Activated naive CD8-positive, alpha-beta T cell treated with anti-CD3 and anti-CD28 coated beads, Interleukin-2, amount 10 ng/mL, durations not matched to agents 7 days and 5 days (primary cell): ENCODE measurements at regions not wholly inside any gene's neighbourhood (a gene's known extent, or its start where the extent isn't known, plus 50 kb on each side); places are given as distances from the start of the nearest gene placed in this dataset.

ENCODE experiments used
- ATAC-seq: fragments of 150-1000 bp; cut with Tn5 transposase; one replicate; pipeline ENCODE4 v1.10.0; 2021; ENCODE audit warnings: low read depth, moderate library complexity
- POLR2A ChIA-PET: fragments of 350-600 bp; sonication (Branson Sonifier 250); formaldehyde crosslinking; loops from one replicate; lab custom pipeline; 2021; ENCODE audit warnings: antibody characterized with exemption; lab: Charles Lee
- DNase-seq: peaks from one replicate; pipeline ENCODE4 v3.0.0; 2021
- H3K27ac Mint-ChIP-seq: one replicate; pipeline ENCODE4 v1.8.0; 2022; ENCODE audit warnings: mild to moderate bottlenecking, mixed read lengths
- H3K27me3 Mint-ChIP-seq: one replicate; pipeline ENCODE4 v1.8.0; 2022; ENCODE audit warnings: mild to moderate bottlenecking, moderate library complexity, mixed read lengths
- H3K36me3 Mint-ChIP-seq: one replicate; pipeline ENCODE4 v1.8.0; 2021; ENCODE audit warnings: mild to moderate bottlenecking, mixed read lengths
- H3K4me1 Mint-ChIP-seq: one replicate; pipeline ENCODE4 v1.8.0; 2021; ENCODE audit warnings: mixed read lengths
- H3K4me3 Mint-ChIP-seq: one replicate; pipeline ENCODE4 v1.8.0; 2022; ENCODE audit warnings: mild to moderate bottlenecking, moderate library complexity, mixed read lengths
- H3K9me3 Mint-ChIP-seq: one replicate; pipeline ENCODE4 v1.8.0; 2021; ENCODE audit warnings: mixed read lengths

- no peaks in the 10 kb centered on the region for H3K9me3 Mint-ChIP-seq
- H3K27ac Mint-ChIP-seq = no peak overlapping the region
- no peaks in the 10 kb centered on the region for H3K4me1 Mint-ChIP-seq
- ATAC-seq = no peak
- POLR2A ChIA-PET = no interaction called here
- no peaks in the 10 kb centered on the region for H3K27me3 Mint-ChIP-seq
- H3K36me3 Mint-ChIP-seq = no peaks in the 10 kb centered on the region
- no peak for DNase-seq
- H3K4me3 Mint-ChIP-seq = no peak overlapping the region
Observed at GRCh38 chr1:242770366-242770765, 245.9 kb upstream of the PLD5 start.

GRCh38 chr1:242764161-242764560 is 239.7 kb upstream of the PLD5 start:
- POLR2A ChIA-PET = no interaction called here
- Mint-ChIP-seq H3K27ac (no peak overlapping the region), H3K27me3 (no peaks in the 10 kb centered on the region), H3K9me3 (no peaks in the 10 kb centered on the region), H3K4me1 (no peaks in the 10 kb centered on the region), H3K36me3 (no peaks in the 10 kb centered on the region), H3K4me3 (no peak overlapping the region)
- DNase-seq (no peak), ATAC-seq (no peak)

GRCh38 chr1:242761556-242761955 is 237.1 kb upstream of the PLD5 start:
- H3K4me1 Mint-ChIP-seq = no peaks in the 10 kb centered on the region
- H3K27me3 Mint-ChIP-seq = no peaks in the 10 kb centered on the region
- no peak overlapping the region for H3K27ac Mint-ChIP-seq
- ATAC-seq = no peak
- no peak for DNase-seq
- POLR2A ChIA-PET = no interaction called here
- no peak overlapping the region for H3K4me3 Mint-ChIP-seq
- H3K36me3 Mint-ChIP-seq = no peaks in the 10 kb centered on the region
- no peaks in the 10 kb centered on the region for H3K9me3 Mint-ChIP-seq

- H3K27me3 Mint-ChIP-seq = no peaks in the 10 kb centered on the region
- no peak overlapping the region for H3K27ac Mint-ChIP-seq
- H3K9me3 Mint-ChIP-seq = no peaks in the 10 kb centered on the region
- no peaks in the 10 kb centered on the region for H3K4me1 Mint-ChIP-seq
- no peaks in the 10 kb centered on the region for H3K36me3 Mint-ChIP-seq
- no peak overlapping the region for H3K4me3 Mint-ChIP-seq
- DNase-seq = no peak
- no peak for ATAC-seq
- POLR2A ChIA-PET = no interaction called here
Observed at GRCh38 chr1:242754926-242755325, 230.4 kb upstream of the PLD5 start.

DNA sequence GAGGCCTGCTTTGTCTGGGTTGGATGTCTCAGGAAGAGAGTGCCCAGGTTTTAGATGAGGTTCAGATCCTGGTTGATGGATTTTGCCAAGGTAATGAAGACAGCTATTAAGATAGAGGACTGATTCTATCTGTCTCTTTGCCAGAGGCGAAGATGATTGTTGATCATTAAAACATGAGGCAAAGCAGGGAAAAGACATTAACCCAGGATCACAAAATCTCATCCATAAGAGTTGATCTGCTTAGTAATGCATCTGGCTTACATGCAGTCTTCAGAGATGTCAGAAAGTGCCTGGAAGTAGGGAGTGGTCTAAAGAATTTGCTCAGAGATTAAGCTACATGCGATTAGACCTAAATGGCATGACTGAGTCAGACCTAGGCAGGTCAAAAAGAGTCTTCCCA is 229.6 kb upstream of the PLD5 start:
- Mint-ChIP-seq H3K27ac (no peak overlapping the region), H3K9me3 (no peaks in the 10 kb centered on the region), H3K4me3 (no peak overlapping the region), H3K36me3 (no peaks in the 10 kb centered on the region), H3K4me1 (no peaks in the 10 kb centered on the region), H3K27me3 (no peaks in the 10 kb centered on the region)
- DNase-seq (no peak), ATAC-seq (no peak)
- POLR2A ChIA-PET = no interaction called here

- no peak for DNase-seq
- Mint-ChIP-seq H3K27me3 (no peaks in the 10 kb centered on the region), H3K9me3 (peaks cover 3% of the 10 kb centered on the region), H3K27ac (no peak overlapping the region), H3K36me3 (no peaks in the 10 kb centered on the region), H3K4me3 (no peak overlapping the region), H3K4me1 (no peaks in the 10 kb centered on the region)
- POLR2A ChIA-PET = no interaction called here
- ATAC-seq = no peak
Observed at GRCh38 chr1:242747233-242747632, 222.7 kb upstream of the PLD5 start.

DNA sequence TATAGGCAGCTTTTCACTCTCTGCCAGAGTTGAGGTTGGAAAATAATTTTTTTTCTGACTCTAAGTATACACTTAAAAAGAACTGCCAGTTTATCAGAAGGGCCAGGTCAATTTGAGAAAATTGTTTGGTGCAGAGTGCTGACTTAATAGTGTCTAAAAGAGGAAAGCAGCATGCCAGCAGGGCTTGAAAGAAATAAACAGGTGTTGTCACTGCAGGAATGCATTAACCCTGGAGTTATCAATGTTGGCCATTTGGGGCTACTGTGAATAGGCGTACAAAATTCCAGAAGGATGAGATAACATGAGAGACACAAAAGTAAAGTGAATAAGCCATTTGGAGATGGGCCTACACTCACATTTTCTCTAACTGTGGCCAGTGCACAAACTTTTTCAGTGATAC is 220.6 kb upstream of the PLD5 start:
- Mint-ChIP-seq H3K27me3 (no peaks in the 10 kb centered on the region), H3K4me3 (no peak overlapping the region), H3K4me1 (no peaks in the 10 kb centered on the region), H3K36me3 (no peaks in the 10 kb centered on the region), H3K9me3 (peaks cover 6% of the 10 kb centered on the region), H3K27ac (no peak overlapping the region)
- DNase-seq = no peak
- ATAC-seq = no peak
- POLR2A ChIA-PET = no interaction called here

DNA sequence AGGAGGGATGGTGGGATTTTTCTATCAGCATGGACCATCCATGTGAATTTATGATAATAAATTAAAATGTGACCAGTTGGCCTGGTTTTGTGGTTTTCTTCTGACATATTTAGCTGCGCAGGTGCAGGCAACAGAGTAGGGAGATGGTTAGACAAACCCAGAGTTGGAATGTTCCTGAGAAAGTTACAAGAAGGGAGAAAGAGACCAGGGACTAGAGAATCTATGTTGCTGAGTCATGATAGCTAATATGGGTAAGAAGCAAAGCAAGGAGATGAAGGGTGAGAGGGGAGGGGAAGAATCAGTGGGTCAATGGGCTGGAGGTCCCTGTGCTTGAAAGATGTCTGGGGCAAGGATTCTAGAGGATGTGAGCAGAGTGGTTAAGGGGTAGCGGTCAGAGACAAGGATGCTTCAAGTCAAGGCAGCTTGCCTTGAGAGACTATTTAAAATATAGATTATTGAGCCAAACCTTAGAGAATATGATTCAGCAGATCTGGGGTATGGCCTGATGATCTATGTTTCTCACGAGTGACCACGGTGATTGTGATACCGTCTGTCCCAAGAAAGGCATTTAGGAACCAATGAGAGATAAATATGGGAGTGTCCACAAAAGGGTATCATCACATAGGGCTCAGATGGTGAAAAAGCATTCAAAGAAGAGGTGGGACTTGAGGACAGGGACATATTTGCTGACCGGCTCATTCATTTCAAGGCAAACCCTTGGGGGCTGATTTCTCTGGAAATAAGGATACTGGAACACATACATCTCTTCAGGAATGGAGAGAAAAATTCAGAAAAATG is 219.7 kb upstream of the PLD5 start:
- Mint-ChIP-seq H3K36me3 (no peaks in the 10 kb centered on the region), H3K4me1 (no peaks in the 10 kb centered on the region), H3K27me3 (no peaks in the 10 kb centered on the region), H3K9me3 (peaks cover 6% of the 10 kb centered on the region), H3K4me3 (no peak overlapping the region), H3K27ac (no peak overlapping the region)
- POLR2A ChIA-PET = no interaction called here
- DNase-seq (no peak), ATAC-seq (no peak)

DNA sequence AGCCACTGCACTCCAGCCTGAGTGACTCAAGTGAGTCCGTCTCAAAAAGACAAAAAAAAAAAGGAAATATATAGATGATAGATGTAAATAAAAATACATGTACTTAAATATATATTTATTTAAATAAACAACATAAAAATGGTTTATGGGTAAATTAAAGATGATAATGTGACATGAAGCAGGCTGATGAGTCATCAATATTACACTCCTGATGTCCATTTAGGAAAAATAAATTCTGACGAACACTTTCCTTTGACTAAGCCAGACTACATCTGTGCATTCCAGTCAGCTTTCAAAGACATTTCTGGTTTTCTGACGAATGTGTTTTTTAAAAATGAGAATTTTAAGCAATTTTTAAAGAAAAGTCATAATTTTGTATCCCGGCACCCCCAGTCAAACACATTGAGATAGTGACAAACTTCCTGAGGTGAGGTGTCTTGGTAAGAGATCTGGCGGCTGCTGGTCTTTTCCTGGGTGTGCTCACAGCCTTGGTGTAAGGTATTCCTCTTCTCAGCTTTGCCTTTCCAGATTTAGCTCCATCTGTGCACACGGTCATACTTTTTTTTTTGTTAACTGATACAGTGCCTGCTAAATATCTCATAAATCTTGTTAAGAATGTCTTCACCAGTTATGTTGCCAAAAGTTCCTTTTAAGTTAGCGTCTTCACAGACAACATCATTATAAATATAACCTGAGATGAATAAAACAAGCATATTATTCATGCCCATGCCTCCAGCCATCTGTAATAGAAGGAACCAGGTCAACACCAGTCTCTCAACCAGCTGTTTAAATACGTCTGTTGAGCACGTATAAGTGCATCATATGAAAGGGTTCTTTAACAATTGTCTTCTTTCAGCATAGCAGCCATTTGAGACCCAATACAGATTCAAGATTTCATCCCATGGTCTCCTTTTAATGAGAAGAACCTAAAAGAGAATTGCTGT is 214.5 kb upstream of the PLD5 start:
- Mint-ChIP-seq H3K4me3 (no peak overlapping the region), H3K4me1 (no peaks in the 10 kb centered on the region), H3K9me3 (peaks cover 5% of the 10 kb centered on the region), H3K27me3 (no peaks in the 10 kb centered on the region), H3K27ac (no peak overlapping the region), H3K36me3 (no peaks in the 10 kb centered on the region)
- POLR2A ChIA-PET = no interaction called here
- no peak for DNase-seq
- no peak for ATAC-seq

DNA sequence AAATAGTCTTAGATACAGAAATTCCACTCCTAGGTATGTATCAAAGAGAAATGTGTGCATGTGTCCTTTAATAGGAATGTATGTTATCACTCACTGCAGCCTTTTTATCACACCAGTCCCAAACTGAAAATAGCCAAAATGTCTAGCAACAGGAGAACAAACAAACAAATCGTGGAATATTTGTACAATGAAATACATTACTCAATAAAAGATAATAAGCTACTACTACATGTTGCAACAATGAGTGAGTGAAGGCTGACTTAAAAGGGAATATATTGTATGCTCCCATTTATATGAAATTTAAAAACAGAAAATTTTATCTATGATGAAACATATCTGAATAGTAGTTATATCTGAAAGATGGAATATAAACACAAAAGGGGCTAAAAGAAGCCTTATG is 212.1 kb upstream of the PLD5 start:
- H3K4me1 Mint-ChIP-seq = no peaks in the 10 kb centered on the region
- no peak overlapping the region for H3K4me3 Mint-ChIP-seq
- no peak overlapping the region for H3K27ac Mint-ChIP-seq
- no peaks in the 10 kb centered on the region for H3K27me3 Mint-ChIP-seq
- DNase-seq (no peak), ATAC-seq (no peak)
- POLR2A ChIA-PET = no interaction called here
- no peaks in the 10 kb centered on the region for H3K36me3 Mint-ChIP-seq
- peaks cover 5% of the 10 kb centered on the region for H3K9me3 Mint-ChIP-seq

- ATAC-seq (no peak), DNase-seq (no peak)
- H3K4me1 Mint-ChIP-seq = no peaks in the 10 kb centered on the region
- peaks cover 2% of the 10 kb centered on the region for H3K9me3 Mint-ChIP-seq
- H3K36me3 Mint-ChIP-seq = no peaks in the 10 kb centered on the region
- no peaks in the 10 kb centered on the region for H3K27me3 Mint-ChIP-seq
- no peak overlapping the region for H3K27ac Mint-ChIP-seq
- H3K4me3 Mint-ChIP-seq = no peak overlapping the region
- POLR2A ChIA-PET = no interaction called here
Observed at GRCh38 chr1:242735323-242735722, 210.8 kb upstream of the PLD5 start.

DNA sequence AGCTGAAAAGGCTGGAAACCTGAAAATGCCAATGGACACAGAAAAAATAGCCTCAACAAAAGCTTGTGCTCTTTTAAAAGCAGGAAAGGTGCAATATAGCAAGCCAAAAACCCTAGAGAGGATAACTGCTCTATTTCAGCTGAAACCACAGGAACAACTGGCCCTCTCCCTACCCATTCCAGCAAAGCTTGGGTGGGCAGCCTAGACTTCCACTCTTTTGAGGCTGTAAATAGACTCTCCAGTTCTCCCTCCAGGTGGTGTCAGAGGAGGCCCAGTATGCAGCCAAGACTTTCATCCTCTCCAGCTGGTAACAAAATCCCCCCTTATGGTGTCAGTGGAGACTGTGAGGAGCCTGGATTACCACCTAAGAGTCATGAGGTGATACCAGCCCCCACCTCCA is 206.9 kb upstream of the PLD5 start:
- Mint-ChIP-seq H3K4me3 (no peak overlapping the region), H3K27ac (no peak overlapping the region), H3K4me1 (no peaks in the 10 kb centered on the region), H3K27me3 (no peaks in the 10 kb centered on the region), H3K36me3 (no peaks in the 10 kb centered on the region), H3K9me3 (no peaks in the 10 kb centered on the region)
- no peak for ATAC-seq
- no peak for DNase-seq
- POLR2A ChIA-PET = no interaction called here

- Mint-ChIP-seq H3K36me3 (no peaks in the 10 kb centered on the region), H3K27me3 (no peaks in the 10 kb centered on the region), H3K4me3 (no peak overlapping the region), H3K4me1 (no peaks in the 10 kb centered on the region), H3K27ac (no peak overlapping the region), H3K9me3 (peaks cover 2% of the 10 kb centered on the region)
- ATAC-seq (no peak), DNase-seq (no peak)
- POLR2A ChIA-PET = no interaction called here
Observed at GRCh38 chr1:242728696-242729095, 204.2 kb upstream of the PLD5 start.
